Upper lobe of left lung (tissue), 4 donors: ENCODE measurements at regions not wholly inside any gene's neighbourhood (a gene's known extent, or its start where the extent isn't known, plus 50 kb on each side); places are given as distances from the start of the nearest gene placed in this dataset.

Experiments
- EP300 ChIP-seq, 4 donors: sonication (generic); formaldehyde crosslinking; IDR thresholded peaks; one replicate each; pipeline ENCODE4 v1.5.1; 2017; ENCODE audit warnings: antibody characterized with exemption in 4 of 4, control low read depth in 2 of 4
- POLR2A ChIP-seq, 4 donors: fragments of 450-650 bp; IDR thresholded peaks; one replicate each; pipeline ENCODE4 v1.5.1; 2016 to 2017; ENCODE audit warnings: antibody characterized with exemption in 4 of 4, mild to moderate bottlenecking in 2 of 4
- POLR2AphosphoS5 ChIP-seq, 2 donors: sonication (generic); formaldehyde crosslinking; IDR thresholded peaks; one replicate each; pipeline ENCODE4 v1.5.1; 2017; ENCODE audit warnings: antibody characterized with exemption in 2 of 2
- TF ChIP-seq, protein P1 (sequence below), 6 experiments: fragments of 450-650 bp in 4 of 6; fragments of 200-600 bp in 2 of 6; sonication (generic) in 2 of 6; IDR thresholded peaks; one replicate each; pipeline ENCODE4 v1.5.1; 2016 to 2019; ENCODE audit warnings: antibody characterized with exemption in 6 of 6

DNA sequence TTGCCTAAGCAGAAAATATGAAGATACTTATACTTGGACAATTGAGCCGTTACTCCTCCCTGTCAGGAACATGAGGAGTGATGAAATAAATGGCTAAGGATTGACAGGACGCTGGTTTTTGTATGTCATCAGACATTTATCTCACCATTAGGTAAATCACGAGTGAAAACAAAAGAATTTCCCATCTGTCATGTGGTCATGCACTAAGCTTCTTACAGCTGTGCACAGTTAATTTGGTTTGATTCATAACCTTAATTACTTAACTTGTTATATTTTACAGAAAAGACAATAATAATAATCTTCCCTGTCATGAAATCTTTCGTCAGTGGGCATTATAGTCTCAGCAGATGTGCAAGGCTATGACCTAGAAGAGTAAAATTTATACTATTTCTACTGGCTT, 266.5 kb downstream of the HGF start:
- TF ChIP-seq, protein P1, sequence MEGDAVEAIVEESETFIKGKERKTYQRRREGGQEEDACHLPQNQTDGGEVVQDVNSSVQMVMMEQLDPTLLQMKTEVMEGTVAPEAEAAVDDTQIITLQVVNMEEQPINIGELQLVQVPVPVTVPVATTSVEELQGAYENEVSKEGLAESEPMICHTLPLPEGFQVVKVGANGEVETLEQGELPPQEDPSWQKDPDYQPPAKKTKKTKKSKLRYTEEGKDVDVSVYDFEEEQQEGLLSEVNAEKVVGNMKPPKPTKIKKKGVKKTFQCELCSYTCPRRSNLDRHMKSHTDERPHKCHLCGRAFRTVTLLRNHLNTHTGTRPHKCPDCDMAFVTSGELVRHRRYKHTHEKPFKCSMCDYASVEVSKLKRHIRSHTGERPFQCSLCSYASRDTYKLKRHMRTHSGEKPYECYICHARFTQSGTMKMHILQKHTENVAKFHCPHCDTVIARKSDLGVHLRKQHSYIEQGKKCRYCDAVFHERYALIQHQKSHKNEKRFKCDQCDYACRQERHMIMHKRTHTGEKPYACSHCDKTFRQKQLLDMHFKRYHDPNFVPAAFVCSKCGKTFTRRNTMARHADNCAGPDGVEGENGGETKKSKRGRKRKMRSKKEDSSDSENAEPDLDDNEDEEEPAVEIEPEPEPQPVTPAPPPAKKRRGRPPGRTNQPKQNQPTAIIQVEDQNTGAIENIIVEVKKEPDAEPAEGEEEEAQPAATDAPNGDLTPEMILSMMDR (IDR thresholded peaks at IDR 0.05), result no peak
- no peak for TF ChIP-seq POLR2AphosphoS5 (IDR thresholded peaks at IDR 0.05)
- TF ChIP-seq POLR2A (IDR thresholded peaks at IDR 0.05), result no peak
- TF ChIP-seq EP300 (IDR thresholded peaks at IDR 0.05), result no peak
